ENCODE measurements at regions not wholly inside any gene's neighbourhood (a gene's known extent, or its start where the extent isn't known, plus 50 kb on each side); places are given as distances from the start of the nearest gene placed in this dataset.

- no peak for TF ChIP-seq CTCF (IDR thresholded peaks at IDR 0.05; ENCODE audit: control insufficient read depth, insufficient read depth, low read depth, low read length, missing control alignments)
- DNase-seq (ENCODE audit: low read depth): no peak
Measured at GRCh38 chr2:56444339-56444738, 260.5 kb downstream of the CCDC85A start.

GRCh38 chr2:56448403-56449001 is 264.7 kb downstream of the CCDC85A start:
- DNase-seq (ENCODE audit: low read depth): no peak
- TF ChIP-seq CTCF (IDR thresholded peaks at IDR 0.05; ENCODE audit: control insufficient read depth, insufficient read depth, low read depth, low read length, missing control alignments): no peak
- H3K4me3 ChIP-seq (ENCODE audit: control insufficient read depth, low read depth, low read length): no peak overlapping the region

More at GRCh38 chr2:56444339-56444738, 260.5 kb downstream of the CCDC85A start:
- H3K4me3 ChIP-seq (ENCODE audit: control insufficient read depth, low read depth, low read length): no peak overlapping the region

- TF ChIP-seq CTCF (IDR thresholded peaks at IDR 0.05; ENCODE audit: control insufficient read depth, insufficient read depth, low read depth, low read length, missing control alignments): no peak
- no peak overlapping the region for H3K4me3 ChIP-seq (ENCODE audit: control insufficient read depth, low read depth, low read length)
- no peak for DNase-seq (ENCODE audit: low read depth)
Measured at GRCh38 chr2:56449002-56449431, 265.2 kb downstream of the CCDC85A start.

- TF ChIP-seq CTCF (IDR thresholded peaks at IDR 0.05; ENCODE audit: control insufficient read depth, insufficient read depth, low read depth, low read length, missing control alignments): no peak
- no peak overlapping the region for H3K4me3 ChIP-seq (ENCODE audit: control insufficient read depth, low read depth, low read length)
- no peak for DNase-seq (ENCODE audit: low read depth)
Measured at GRCh38 chr2:56449449-56449860, 265.7 kb downstream of the CCDC85A start.

- DNase-seq (ENCODE audit: low read depth): no peak
- no peak for TF ChIP-seq CTCF (IDR thresholded peaks at IDR 0.05; ENCODE audit: control insufficient read depth, insufficient read depth, low read depth, low read length, missing control alignments)
- no peak overlapping the region for H3K4me3 ChIP-seq (ENCODE audit: control insufficient read depth, low read depth, low read length)
Measured at GRCh38 chr2:56450047-56450446, 266.3 kb downstream of the CCDC85A start.

- no peak for DNase-seq (ENCODE audit: low read depth)
- no peak for TF ChIP-seq CTCF (IDR thresholded peaks at IDR 0.05; ENCODE audit: control insufficient read depth, insufficient read depth, low read depth, low read length, missing control alignments)
- no peak overlapping the region for H3K4me3 ChIP-seq (ENCODE audit: control insufficient read depth, low read depth, low read length)
Measured at GRCh38 chr2:56450772-56451171, 267.0 kb downstream of the CCDC85A start.

Data from AG09309 (cell line).